ENCODE measurements at regions not wholly inside any gene's neighbourhood (a gene's known extent, or its start where the extent isn't known, plus 50 kb on each side); places are given as distances from the start of the nearest gene placed in this dataset.

DNA sequence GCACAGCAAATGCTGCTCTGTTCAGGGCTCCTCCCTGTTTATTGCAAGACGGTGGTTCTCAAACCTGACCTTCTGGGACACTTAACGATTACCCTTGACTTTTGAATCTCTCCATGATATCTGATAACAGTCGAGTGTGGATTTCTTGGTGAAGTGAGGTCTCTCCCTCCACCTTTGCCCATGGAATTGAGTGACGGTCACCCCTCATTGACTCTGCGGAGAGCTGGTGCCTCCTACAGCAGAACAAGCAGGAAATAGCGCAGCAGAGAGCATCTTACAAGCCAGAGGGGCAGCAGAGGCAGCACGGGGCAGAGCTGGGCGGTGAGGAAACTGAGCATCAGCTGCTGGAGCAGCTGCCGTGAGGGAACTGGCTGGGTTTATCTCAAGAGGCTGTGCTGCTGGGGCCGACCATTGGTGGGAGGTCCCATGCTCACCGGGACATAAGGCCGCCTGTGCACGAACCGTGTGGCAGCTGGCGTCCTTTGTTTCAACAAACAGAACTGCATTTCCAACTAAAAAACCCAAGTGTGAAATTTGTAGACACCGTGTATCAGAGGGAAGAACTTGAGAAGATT lies 189.8 kb downstream of the MTRR start:
- H2AFZ ChIP-seq (ENCODE audit: low read length), result 0 out of 2 replicates have a peak overlapping the region, but pooled peaks have one; percentile 9
- DNase-seq (ENCODE audit: low read depth in 1 of 2, low spot score in 2 of 2), result no peak
- no peaks in the 10 kb centered on the region for H3K36me3 ChIP-seq (ENCODE audit: control insufficient read depth in 2 of 4, insufficient read depth in 4 of 4, low read length in 3 of 4)
- ChIA-PET CTCF (ENCODE audit: partially characterized antibody) (interaction anchor here (0.8 kb wide), 1 partner anchor 128 kb away, joined by 3 read pairs; no protein-coding TSS in a partner anchor), POLR2A (ENCODE audit: partially characterized antibody) (no interaction called here)
- no peak overlapping the region for H3K4ac ChIP-seq (replicated peaks; ENCODE audit: insufficient read length, low read depth, low read length)
- H4K5ac ChIP-seq (ENCODE audit: insufficient read length, low read depth, low read length), result no peak overlapping the region
- no peak overlapping the region for H3K4me3 ChIP-seq (ENCODE audit: extremely low read depth in 1 of 4, insufficient read depth in 2 of 4, low read depth in 3 of 4, low read length in 4 of 4)
- H4K8ac ChIP-seq (ENCODE audit: extremely low read depth, insufficient read depth, low read length), result no peak overlapping the region
- H3K23me2 ChIP-seq (ENCODE audit: low read depth, low read length), result no peaks in the 10 kb centered on the region
- H3K4me1 ChIP-seq (replicated peaks in 1 of 4; ENCODE audit: control insufficient read depth in 3 of 4, insufficient read depth in 4 of 4, low read length in 3 of 4), result peaks cover 5 to 12% (median 9%) of the 10 kb centered on the region in 4 experiments
- no peak for TF ChIP-seq PHF8 (conservative IDR thresholded peaks at IDR 0.05; ENCODE audit: low read depth, low read length)
- TF ChIP-seq GABPA (IDR thresholded peaks at IDR 0.05; ENCODE audit: borderline replicate concordance, insufficient read depth, low read length), result no peak
- TF ChIP-seq MAX (IDR thresholded peaks at IDR 0.05), result no peak
- no peak for TF ChIP-seq RBBP5 (IDR thresholded peaks at IDR 0.05; ENCODE audit: borderline replicate concordance, low read depth, low read length)
- H3K4me2 ChIP-seq (ENCODE audit: insufficient read depth in 1 of 2, low read depth in 2 of 2, low read length in 2 of 2), result no peak overlapping the region
- no peaks in the 10 kb centered on the region for H3K9me3 ChIP-seq (ENCODE audit: insufficient read depth in 2 of 2, low read depth in 1 of 2, low read length in 1 of 2)
- 0 out of 2 replicates have a peak overlapping the region, but pooled peaks have one; percentile 49 for H2BK20ac ChIP-seq (ENCODE audit: low read length)
- H2BK5ac ChIP-seq (ENCODE audit: low read depth, low read length), result no peak overlapping the region
- no peak overlapping the region for H3K27ac ChIP-seq (ENCODE audit: low read depth, low read length)
- H3K56ac ChIP-seq (replicated peaks; ENCODE audit: insufficient read length, low read depth, low read length), result no peak overlapping the region
- H3K27me3 ChIP-seq (replicated peaks in 1 of 4; ENCODE audit: control insufficient read depth in 3 of 4, extremely low read depth in 1 of 4, insufficient read depth in 3 of 4, low read length in 3 of 4), result no peaks in the 10 kb centered on the region
- no peak overlapping the region for H3K14ac ChIP-seq (ENCODE audit: insufficient read length)
- 91% methylated on average over 16 of the region's 16 CpGs; no CpG with 5 or more reads in 1 of the 2 experiments for WGBS, 2 experiments (ENCODE audit: extremely low coverage in 1 of 2, insufficient coverage in 1 of 2, insufficient read length in 1 of 2, insufficient replicate concordance in 2 of 2, low coverage in 1 of 2, low lambda C conversion rate in 2 of 2, missing lambda C conversion rate in 1 of 2)
- H2BK120ac ChIP-seq (replicated peaks; ENCODE audit: low read depth, low read length), result no peak overlapping the region
- no peak for FAIRE-seq
- H2BK12ac ChIP-seq (ENCODE audit: low read depth, low read length), result peak overlapping the region; percentile 52; the same call in 1 of the 2 replicates
- H3K79me1 ChIP-seq (ENCODE audit: low read depth, low read length), result no peaks in the 10 kb centered on the region; the same call in 1 of the 2 replicates
- H2AK5ac ChIP-seq (ENCODE audit: low read depth, low read length), result no peak overlapping the region
- H4K91ac ChIP-seq (replicated peaks; ENCODE audit: insufficient read length, low read length), result no peak overlapping the region
- H2BK15ac ChIP-seq (ENCODE audit: low read length), result 0 out of 2 replicates have a peak overlapping the region, but pooled peaks have one; percentile 20
- H3K9ac ChIP-seq (replicated peaks in 1 of 4; ENCODE audit: extremely low read depth in 1 of 4, low read depth in 3 of 4, low read length in 3 of 4), result no peak overlapping the region
- H3K18ac ChIP-seq (ENCODE audit: extremely low read depth, low read length), result peak overlapping the region; percentile 38; the same call in 1 of the 2 replicates
- H3K79me2 ChIP-seq (ENCODE audit: control insufficient read depth in 1 of 2, insufficient read depth in 2 of 2, low read length in 2 of 2), result no peaks in the 10 kb centered on the region
- H4K20me1 ChIP-seq (replicated peaks in 1 of 2; ENCODE audit: control insufficient read depth in 1 of 2, insufficient read depth in 2 of 2, low read length in 2 of 2), result no peaks in the 10 kb centered on the region
- no peak overlapping the region for H3K23ac ChIP-seq (ENCODE audit: insufficient read length)

Measured in H1 (cell line).